ENCODE measurements at regions not wholly inside any gene's neighbourhood (a gene's known extent, or its start where the extent isn't known, plus 50 kb on each side); places are given as distances from the start of the nearest gene placed in this dataset.

DNA sequence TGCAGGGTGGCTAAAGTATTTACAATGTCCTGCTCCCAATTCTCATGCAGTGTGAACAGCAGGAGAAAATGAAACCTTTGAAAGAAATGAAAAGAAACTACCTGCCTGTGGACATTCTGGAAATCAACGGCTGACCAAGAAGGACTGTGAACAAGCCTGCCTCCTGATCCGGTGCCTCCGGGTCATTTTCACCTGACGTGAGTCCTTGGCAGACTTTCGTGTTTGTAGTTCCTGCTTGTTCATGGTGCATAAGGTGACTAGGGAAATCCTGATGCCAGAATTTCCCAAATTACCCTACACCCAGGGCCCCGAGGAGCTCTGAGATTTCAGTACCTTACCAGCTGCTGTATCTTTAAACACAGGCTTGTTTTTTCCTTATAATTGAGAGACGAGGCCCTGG, 317.5 kb downstream of the TLE1 start:
- intact Hi-C loops (cut with DNase I; ENCODE audit: low total_unique reads), result no loop called here
- TF ChIP-seq, protein P1, sequence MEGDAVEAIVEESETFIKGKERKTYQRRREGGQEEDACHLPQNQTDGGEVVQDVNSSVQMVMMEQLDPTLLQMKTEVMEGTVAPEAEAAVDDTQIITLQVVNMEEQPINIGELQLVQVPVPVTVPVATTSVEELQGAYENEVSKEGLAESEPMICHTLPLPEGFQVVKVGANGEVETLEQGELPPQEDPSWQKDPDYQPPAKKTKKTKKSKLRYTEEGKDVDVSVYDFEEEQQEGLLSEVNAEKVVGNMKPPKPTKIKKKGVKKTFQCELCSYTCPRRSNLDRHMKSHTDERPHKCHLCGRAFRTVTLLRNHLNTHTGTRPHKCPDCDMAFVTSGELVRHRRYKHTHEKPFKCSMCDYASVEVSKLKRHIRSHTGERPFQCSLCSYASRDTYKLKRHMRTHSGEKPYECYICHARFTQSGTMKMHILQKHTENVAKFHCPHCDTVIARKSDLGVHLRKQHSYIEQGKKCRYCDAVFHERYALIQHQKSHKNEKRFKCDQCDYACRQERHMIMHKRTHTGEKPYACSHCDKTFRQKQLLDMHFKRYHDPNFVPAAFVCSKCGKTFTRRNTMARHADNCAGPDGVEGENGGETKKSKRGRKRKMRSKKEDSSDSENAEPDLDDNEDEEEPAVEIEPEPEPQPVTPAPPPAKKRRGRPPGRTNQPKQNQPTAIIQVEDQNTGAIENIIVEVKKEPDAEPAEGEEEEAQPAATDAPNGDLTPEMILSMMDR (IDR thresholded peaks at IDR 0.05), result no peak
- TF ChIP-seq POLR2A (IDR thresholded peaks at IDR 0.05), result no peak
- DNase-seq (ENCODE audit: low spot score in 2 of 2), result no peak
- H3K4me3 ChIP-seq (ENCODE audit: low read depth, poor library complexity, severe bottlenecking), result no peak overlapping the region
- 57 to 68% methylated on average over 7 of the region's 7 CpGs for WGBS, 2 donors

DNA sequence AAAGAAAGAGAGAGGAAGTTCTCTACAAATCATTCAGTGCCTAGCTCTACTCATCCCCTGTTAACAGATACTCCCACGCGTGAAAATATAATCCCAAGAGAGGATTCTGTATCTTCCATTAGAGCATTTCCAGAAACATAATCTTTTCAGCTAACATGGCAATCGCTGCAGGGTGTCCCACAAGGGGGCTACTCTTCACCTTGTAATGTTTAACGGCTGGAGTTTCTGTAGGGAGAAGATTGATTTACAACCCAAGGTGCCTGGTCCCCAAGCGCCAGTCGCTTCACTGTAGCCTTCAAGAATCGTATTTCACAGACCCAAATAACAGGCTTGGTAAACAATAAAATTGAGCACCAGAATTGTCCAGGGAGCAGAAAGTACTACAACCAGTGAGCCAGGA, 318.7 kb downstream of the TLE1 start:
- intact Hi-C loops (cut with DNase I; ENCODE audit: low total_unique reads), result loop anchor here (1.0 kb wide), 1 partner anchor 26 kb away; no protein-coding TSS in a partner anchor
- 86 to 88% methylated on average over 7 of the region's 7 CpGs for WGBS, 2 donors
- no peak overlapping the region for H3K4me3 ChIP-seq (ENCODE audit: low read depth, poor library complexity, severe bottlenecking)
- TF ChIP-seq, protein P1 (IDR thresholded peaks at IDR 0.05), result no peak
- no peak for TF ChIP-seq POLR2A (IDR thresholded peaks at IDR 0.05)
- no peak for DNase-seq (ENCODE audit: low spot score in 2 of 2)

DNA sequence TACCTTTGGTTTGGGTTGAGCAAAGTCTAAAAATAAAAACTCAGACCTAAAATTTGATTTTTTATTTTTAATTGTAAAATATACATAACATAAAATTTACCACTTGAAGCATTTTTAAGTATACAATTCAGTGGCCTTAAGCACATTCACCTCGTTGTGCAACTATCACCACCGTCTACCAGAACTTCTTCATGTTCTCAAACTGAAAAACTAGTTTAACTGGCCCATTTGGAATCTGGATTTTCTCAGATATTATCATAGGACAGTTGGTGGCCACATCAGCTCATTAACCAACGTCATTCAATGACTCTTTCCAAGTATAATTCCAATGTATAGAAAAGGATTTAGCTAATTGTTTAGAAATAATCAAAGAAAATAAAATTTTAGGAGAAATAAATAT, 319.3 kb downstream of the TLE1 start:
- TF ChIP-seq POLR2A (IDR thresholded peaks at IDR 0.05), result no peak
- TF ChIP-seq, protein P1 (IDR thresholded peaks at IDR 0.05), result no peak
- DNase-seq (ENCODE audit: low spot score in 2 of 2), result no peak
- WGBS, 2 donors, result 53 to 54% methylated on average over 3 of the region's 3 CpGs
- no peak overlapping the region for H3K4me3 ChIP-seq (ENCODE audit: low read depth, poor library complexity, severe bottlenecking)
- intact Hi-C loops (cut with DNase I; ENCODE audit: low total_unique reads), result loop anchor here (1.0 kb wide), 1 partner anchor 26 kb away; no protein-coding TSS in a partner anchor

DNA sequence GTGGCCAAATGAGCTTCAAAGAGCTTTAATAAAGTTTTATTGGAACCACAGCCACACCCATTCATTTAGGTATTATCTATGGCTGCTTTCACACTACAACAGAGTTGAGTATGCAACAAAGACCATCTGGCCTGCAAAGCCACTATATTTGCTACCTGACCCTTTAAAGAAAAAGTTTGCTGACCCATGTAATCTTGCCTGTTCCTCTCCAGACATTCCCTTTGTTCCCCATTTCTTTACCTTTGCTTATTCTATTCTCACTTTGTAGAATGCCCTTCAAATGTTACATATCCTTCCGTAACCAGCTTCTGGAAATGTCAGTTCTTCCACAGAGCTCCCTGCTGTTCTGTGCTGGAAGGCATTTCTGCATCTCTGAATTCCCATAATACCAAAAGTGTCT, 320.2 kb downstream of the TLE1 start:
- no peak overlapping the region for H3K4me3 ChIP-seq (ENCODE audit: low read depth, poor library complexity, severe bottlenecking)
- no peak for DNase-seq (ENCODE audit: low spot score in 2 of 2)
- no peak for TF ChIP-seq POLR2A (IDR thresholded peaks at IDR 0.05)
- TF ChIP-seq, protein P1 (IDR thresholded peaks at IDR 0.05), result no peak
- WGBS, 2 donors, result 90 to 100% methylated on average over 1 of the region's 1 CpG
- intact Hi-C loops (cut with DNase I; ENCODE audit: low total_unique reads), result no loop called here

DNA sequence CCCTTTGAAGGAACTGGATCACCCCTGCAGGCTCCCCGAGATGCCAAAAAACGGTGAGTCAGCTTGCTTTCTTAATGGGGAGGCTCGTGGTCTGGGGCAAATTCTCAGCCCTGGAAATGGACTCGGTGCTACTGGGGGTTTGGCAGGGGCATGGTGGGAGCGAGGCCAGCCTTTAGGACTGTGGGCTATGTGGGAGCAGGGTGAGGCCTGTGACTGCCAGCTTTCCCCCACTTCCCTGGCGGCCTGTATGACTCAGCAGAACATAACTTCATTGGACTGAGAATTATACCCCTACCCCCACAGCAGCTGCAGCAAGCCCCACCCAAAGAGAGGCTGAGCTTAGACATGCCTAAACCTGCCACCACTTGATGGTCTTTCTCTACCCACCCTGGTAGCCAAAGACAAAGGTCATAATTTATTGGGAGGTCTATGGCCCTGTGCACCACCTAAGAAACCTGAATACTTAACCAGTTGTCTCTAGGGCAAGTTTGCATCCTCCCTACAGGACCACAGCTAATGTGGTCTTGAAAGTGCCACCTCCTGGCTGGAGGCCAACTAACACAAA, 325.3 kb downstream of the TLE1 start:
- no peak for TF ChIP-seq POLR2A (IDR thresholded peaks at IDR 0.05)
- TF ChIP-seq, protein P1 (IDR thresholded peaks at IDR 0.05), result no peak
- intact Hi-C loops (cut with DNase I; ENCODE audit: low total_unique reads), result no loop called here
- no peak for DNase-seq (ENCODE audit: low spot score in 2 of 2)
- H3K4me3 ChIP-seq (ENCODE audit: low read depth, poor library complexity, severe bottlenecking), result no peak overlapping the region
- WGBS, 2 donors, result 83 to 92% methylated on average over 6 of the region's 6 CpGs

DNA sequence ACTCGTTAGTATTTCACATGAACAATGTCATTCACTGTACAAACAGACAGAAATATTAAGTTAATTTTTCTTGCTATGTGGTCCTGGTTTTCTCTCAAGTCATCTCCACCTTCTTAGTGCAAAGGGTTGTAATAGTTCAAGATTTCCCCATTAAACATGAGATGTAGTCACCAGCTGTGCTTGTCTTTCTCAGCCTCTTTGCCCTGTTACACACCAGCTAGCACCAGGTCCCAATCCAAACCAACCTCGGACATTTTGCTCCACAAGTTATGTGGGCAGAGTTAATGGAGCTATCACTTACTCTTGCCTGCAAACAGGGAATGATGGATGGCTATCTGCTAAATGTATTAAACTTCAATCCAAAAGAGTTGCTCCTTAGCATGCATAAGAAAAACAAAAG, 328.1 kb downstream of the TLE1 start:
- intact Hi-C loops (cut with DNase I; ENCODE audit: low total_unique reads), result no loop called here
- WGBS, 2 donors, result 83 to 88% methylated on average over 2 of the region's 2 CpGs
- TF ChIP-seq, protein P1 (IDR thresholded peaks at IDR 0.05), result no peak
- no peak for TF ChIP-seq POLR2A (IDR thresholded peaks at IDR 0.05)
- DNase-seq (ENCODE audit: low spot score in 2 of 2), result no peak
- no peak overlapping the region for H3K4me3 ChIP-seq (ENCODE audit: low read depth, poor library complexity, severe bottlenecking)
